ENCODE measurements at regions not wholly inside any gene's neighbourhood (a gene's known extent, or its start where the extent isn't known, plus 50 kb on each side); places are given as distances from the start of the nearest gene placed in this dataset.

- TF ChIP-seq CTCF (IDR thresholded peaks at IDR 0.05; ENCODE audit: partially characterized antibody, unreplicated experiment) = no peak
- Mint-ChIP-seq H3K36me3 (ENCODE audit: unreplicated experiment) (no peaks in the 10 kb centered on the region), H3K4me1 (ENCODE audit: low read depth, unreplicated experiment) (peaks cover under 1% of the 10 kb centered on the region), H3K27me3 (ENCODE audit: unreplicated experiment) (peaks cover 2% of the 10 kb centered on the region), H3K27ac (ENCODE audit: unreplicated experiment) (no peak overlapping the region), H3K9me3 (ENCODE audit: unreplicated experiment) (peaks cover 4% of the 10 kb centered on the region), H3K4me3 (ENCODE audit: unreplicated experiment) (no peak overlapping the region)
- DNase-seq = peak; percentile 12
Measured at GRCh38 chr7:371119-371778, 81.3 kb downstream of the FOXL3 start.

GRCh38 chr7:371779-372545, 82.0 kb downstream of the FOXL3 start:
- H3K36me3 Mint-ChIP-seq (ENCODE audit: unreplicated experiment) = no peaks in the 10 kb centered on the region
- peaks cover 2% of the 10 kb centered on the region for H3K27me3 Mint-ChIP-seq (ENCODE audit: unreplicated experiment)
- DNase-seq = peak; percentile 25
- no peak overlapping the region for H3K4me3 Mint-ChIP-seq (ENCODE audit: unreplicated experiment)
- no peak overlapping the region for H3K27ac Mint-ChIP-seq (ENCODE audit: unreplicated experiment)
- no peaks in the 10 kb centered on the region for H3K4me1 Mint-ChIP-seq (ENCODE audit: low read depth, unreplicated experiment)
- TF ChIP-seq CTCF (IDR thresholded peaks at IDR 0.05; ENCODE audit: partially characterized antibody, unreplicated experiment) = no peak
- peaks cover 3% of the 10 kb centered on the region for H3K9me3 Mint-ChIP-seq (ENCODE audit: unreplicated experiment)

GRCh38 chr7:372546-372931, 82.6 kb downstream of the FOXL3 start:
- no peaks in the 10 kb centered on the region for H3K36me3 Mint-ChIP-seq (ENCODE audit: unreplicated experiment)
- no peak overlapping the region for H3K27ac Mint-ChIP-seq (ENCODE audit: unreplicated experiment)
- peaks cover 2% of the 10 kb centered on the region for H3K27me3 Mint-ChIP-seq (ENCODE audit: unreplicated experiment)
- H3K9me3 Mint-ChIP-seq (ENCODE audit: unreplicated experiment) = no peaks in the 10 kb centered on the region
- no peaks in the 10 kb centered on the region for H3K4me1 Mint-ChIP-seq (ENCODE audit: low read depth, unreplicated experiment)
- DNase-seq = peak; percentile 11
- no peak for TF ChIP-seq CTCF (IDR thresholded peaks at IDR 0.05; ENCODE audit: partially characterized antibody, unreplicated experiment)
- H3K4me3 Mint-ChIP-seq (ENCODE audit: unreplicated experiment) = no peak overlapping the region

- peak; percentile 13 for DNase-seq
- no peak overlapping the region for H3K4me3 Mint-ChIP-seq (ENCODE audit: unreplicated experiment)
- peaks cover 1% of the 10 kb centered on the region for H3K9me3 Mint-ChIP-seq (ENCODE audit: unreplicated experiment)
- H3K27me3 Mint-ChIP-seq (ENCODE audit: unreplicated experiment) = peaks cover 5% of the 10 kb centered on the region
- no peaks in the 10 kb centered on the region for H3K36me3 Mint-ChIP-seq (ENCODE audit: unreplicated experiment)
- TF ChIP-seq CTCF (IDR thresholded peaks at IDR 0.05; ENCODE audit: partially characterized antibody, unreplicated experiment) = no peak
- H3K4me1 Mint-ChIP-seq (ENCODE audit: low read depth, unreplicated experiment) = no peaks in the 10 kb centered on the region
- H3K27ac Mint-ChIP-seq (ENCODE audit: unreplicated experiment) = no peak overlapping the region
Measured at GRCh38 chr7:372932-373791, 83.2 kb downstream of the FOXL3 start.

Measured in glutamatergic neuron (in vitro differentiated cells).